HepG2 (cell line): ENCODE measurements at regions not wholly inside any gene's neighbourhood (a gene's known extent, or its start where the extent isn't known, plus 50 kb on each side); places are given as distances from the start of the nearest gene placed in this dataset.

ENCODE experiments used
- HOXD1 ChIP-seq: sonication (generic); formaldehyde crosslinking; IDR thresholded peaks from 2 replicates; pipeline ENCODE4 v1.5.0; 2020; ENCODE audit warnings: missing genetic modification reagents
- NCOR1 ChIP-seq: fragments of 200-600 bp; sonication (generic); IDR thresholded peaks from 2 replicates; pipeline ENCODE4 v1.7.0; 2017; ENCODE audit warnings: antibody characterized with exemption, low read length, borderline replicate concordance
- YY1 ChIP-seq: IDR thresholded peaks from 2 replicates; pipeline ENCODE4 v1.6.1; 2011; ENCODE audit warnings: low read length, low read depth, moderate library complexity, mild to moderate bottlenecking; ENCODE audit not compliant: insufficient read depth, insufficient replicate concordance
- ZBTB37 ChIP-seq: sonication (generic); formaldehyde crosslinking; IDR thresholded peaks from 2 replicates; pipeline ENCODE4 v1.4.0; 2020; ENCODE audit warnings: mild to moderate bottlenecking, missing genetic modification reagents
- ZNF10 ChIP-seq: sonication (generic); formaldehyde crosslinking; IDR thresholded peaks from 2 replicates; pipeline ENCODE4 v1.4.0; 2020; ENCODE audit warnings: mild to moderate bottlenecking, low read depth, missing genetic modification reagents, borderline replicate concordance
- ZNF44 ChIP-seq: sonication (generic); formaldehyde crosslinking; IDR thresholded peaks from 2 replicates; pipeline ENCODE4 v1.5.1; 2020; ENCODE audit warnings: mild to moderate bottlenecking, missing genetic modification reagents
- ZNF512B ChIP-seq: sonication (generic); formaldehyde crosslinking; IDR thresholded peaks from 2 replicates; pipeline ENCODE4 v1.5.1; 2020; ENCODE audit warnings: missing genetic modification reagents, mild to moderate bottlenecking, borderline replicate concordance
- ZNF513 ChIP-seq: sonication (generic); formaldehyde crosslinking; conservative IDR thresholded peaks from 2 replicates; pipeline ENCODE4 v1.5.0; 2020; ENCODE audit warnings: missing genetic modification reagents
- ZNF569 ChIP-seq: sonication (generic); formaldehyde crosslinking; IDR thresholded peaks from 2 replicates; pipeline ENCODE4 v1.5.0; 2020; ENCODE audit warnings: mild to moderate bottlenecking, missing genetic modification reagents, moderate library complexity, borderline replicate concordance
- ZNF775 ChIP-seq: sonication (generic); formaldehyde crosslinking; IDR thresholded peaks from 2 replicates; pipeline ENCODE4 v1.4.0; 2020; ENCODE audit warnings: missing genetic modification reagents, mild to moderate bottlenecking, moderate library complexity, borderline replicate concordance
- ZSCAN30 ChIP-seq: sonication (generic); formaldehyde crosslinking; IDR thresholded peaks from 2 replicates; pipeline ENCODE4 v1.5.0; 2020; ENCODE audit warnings: mild to moderate bottlenecking, missing genetic modification reagents
- TF ChIP-seq, protein P1 (sequence below): sonication (generic); formaldehyde crosslinking; IDR thresholded peaks from one replicate; pipeline ENCODE4 v1.5.1; 2020; ENCODE audit warnings: mild to moderate bottlenecking, missing genetic modification reagents; ENCODE audit errors: not compliant biosample characterization

DNA sequence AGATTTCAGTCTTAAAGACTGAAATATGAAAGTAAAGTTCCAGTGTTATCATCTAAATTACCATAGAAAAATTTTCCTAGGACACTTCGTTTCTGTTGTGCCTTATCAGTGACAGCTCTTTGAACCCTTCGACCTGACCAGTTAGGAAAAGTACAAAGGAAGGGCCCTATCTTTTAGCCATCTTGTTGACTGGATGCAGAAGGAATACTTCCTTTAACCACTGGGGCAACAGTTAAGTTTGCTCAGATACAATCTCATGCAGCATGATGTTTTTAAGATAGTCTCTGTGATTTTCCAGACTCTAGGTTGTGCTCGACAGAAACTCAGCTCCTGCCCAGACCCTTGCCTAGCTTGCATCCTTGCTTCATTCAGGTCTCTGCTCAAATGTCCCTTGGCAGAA is 210.5 kb upstream of the RPS6KA3 start (continued):
- TF ChIP-seq ZNF512B = no peak
- no peak for TF ChIP-seq ZBTB37 (CRISPR knock-in tag)
- TF ChIP-seq NCOR1 = no peak
- no peak for TF ChIP-seq ZNF44 (CRISPR knock-in tag)
- TF ChIP-seq, protein P1, sequence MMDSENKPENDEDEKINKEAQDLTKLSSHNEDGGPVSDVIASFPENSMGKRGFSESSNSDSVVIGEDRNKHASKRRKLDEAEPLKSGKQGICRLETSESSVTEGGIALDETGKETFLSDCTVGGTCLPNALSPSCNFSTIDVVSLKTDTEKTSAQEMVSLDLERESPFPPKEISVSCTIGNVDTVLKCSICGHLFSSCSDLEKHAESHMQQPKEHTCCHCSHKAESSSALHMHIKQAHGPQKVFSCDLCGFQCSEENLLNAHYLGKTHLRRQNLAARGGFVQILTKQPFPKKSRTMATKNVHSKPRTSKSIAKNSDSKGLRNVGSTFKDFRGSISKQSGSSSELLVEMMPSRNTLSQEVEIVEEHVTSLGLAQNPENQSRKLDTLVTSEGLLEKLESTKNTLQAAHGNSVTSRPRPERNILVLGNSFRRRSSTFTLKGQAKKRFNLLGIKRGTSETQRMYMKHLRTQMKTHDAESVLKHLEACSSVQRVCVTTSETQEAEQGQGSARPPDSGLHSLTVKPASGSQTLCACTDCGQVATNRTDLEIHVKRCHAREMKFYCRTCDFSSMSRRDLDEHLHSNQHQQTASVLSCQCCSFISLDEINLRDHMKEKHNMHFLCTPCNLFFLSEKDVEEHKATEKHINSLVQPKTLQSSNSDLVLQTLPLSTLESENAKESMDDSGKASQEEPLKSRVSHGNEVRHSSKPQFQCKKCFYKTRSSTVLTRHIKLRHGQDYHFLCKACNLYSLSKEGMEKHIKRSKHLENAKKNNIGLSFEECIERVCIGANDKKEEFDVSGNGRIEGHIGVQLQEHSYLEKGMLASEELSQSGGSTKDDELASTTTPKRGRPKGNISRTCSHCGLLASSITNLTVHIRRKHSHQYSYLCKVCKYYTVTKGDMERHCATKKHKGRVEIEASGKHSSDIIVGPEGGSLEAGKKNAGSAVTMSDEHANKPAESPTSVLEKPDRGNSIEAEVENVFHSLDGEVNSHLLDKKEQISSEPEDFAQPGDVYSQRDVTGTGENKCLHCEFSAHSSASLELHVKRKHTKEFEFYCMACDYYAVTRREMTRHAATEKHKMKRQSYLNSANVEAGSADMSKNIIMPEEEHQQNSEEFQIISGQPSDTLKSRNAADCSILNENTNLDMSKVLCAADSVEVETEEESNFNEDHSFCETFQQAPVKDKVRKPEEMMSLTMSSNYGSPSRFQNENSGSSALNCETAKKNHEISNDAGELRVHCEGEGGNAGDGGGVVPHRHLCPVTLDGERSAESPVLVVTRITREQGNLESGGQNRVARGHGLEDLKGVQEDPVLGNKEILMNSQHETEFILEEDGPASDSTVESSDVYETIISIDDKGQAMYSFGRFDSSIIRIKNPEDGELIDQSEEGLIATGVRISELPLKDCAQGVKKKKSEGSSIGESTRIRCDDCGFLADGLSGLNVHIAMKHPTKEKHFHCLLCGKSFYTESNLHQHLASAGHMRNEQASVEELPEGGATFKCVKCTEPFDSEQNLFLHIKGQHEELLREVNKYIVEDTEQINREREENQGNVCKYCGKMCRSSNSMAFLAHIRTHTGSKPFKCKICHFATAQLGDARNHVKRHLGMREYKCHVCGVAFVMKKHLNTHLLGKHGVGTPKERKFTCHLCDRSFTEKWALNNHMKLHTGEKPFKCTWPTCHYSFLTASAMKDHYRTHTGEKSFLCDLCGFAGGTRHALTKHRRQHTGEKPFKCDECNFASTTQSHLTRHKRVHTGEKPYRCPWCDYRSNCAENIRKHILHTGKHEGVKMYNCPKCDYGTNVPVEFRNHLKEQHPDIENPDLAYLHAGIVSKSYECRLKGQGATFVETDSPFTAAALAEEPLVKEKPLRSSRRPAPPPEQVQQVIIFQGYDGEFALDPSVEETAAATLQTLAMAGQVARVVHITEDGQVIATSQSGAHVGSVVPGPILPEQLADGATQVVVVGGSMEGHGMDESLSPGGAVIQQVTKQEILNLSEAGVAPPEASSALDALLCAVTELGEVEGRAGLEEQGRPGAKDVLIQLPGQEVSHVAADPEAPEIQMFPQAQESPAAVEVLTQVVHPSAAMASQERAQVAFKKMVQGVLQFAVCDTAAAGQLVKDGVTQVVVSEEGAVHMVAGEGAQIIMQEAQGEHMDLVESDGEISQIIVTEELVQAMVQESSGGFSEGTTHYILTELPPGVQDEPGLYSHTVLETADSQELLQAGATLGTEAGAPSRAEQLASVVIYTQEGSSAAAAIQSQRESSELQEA (CRISPR knock-in tag) = no peak
- TF ChIP-seq HOXD1 (CRISPR knock-in tag) = no peak
- no peak for TF ChIP-seq ZNF10 (CRISPR knock-in tag)
- TF ChIP-seq ZNF513 = no peak
- no peak for TF ChIP-seq ZNF569 (CRISPR knock-in tag)
- no peak for TF ChIP-seq ZNF775 (CRISPR knock-in tag)
- no peak for TF ChIP-seq YY1
- TF ChIP-seq ZSCAN30 (CRISPR knock-in tag) = no peak
